DMS153 (cell line): ENCODE measurements at regions not wholly inside any gene's neighbourhood (a gene's known extent, or its start where the extent isn't known, plus 50 kb on each side); places are given as distances from the start of the nearest gene placed in this dataset.
"Not testable (repeated sequence)": the region's sequence is repeated elsewhere in the genome, so short reads cannot be mapped to it uniquely, and the experiment has no call there.

Experiments used
- DNase-seq: peaks from one replicate; lab custom pipeline; 2025; lab: John Stamatoyannopoulos, UW

- DNase-seq, result no peak
These were observed 1163.4 kb upstream of the ATXN8OS start for GRCh38 chr13:68944272-68944671.

DNA sequence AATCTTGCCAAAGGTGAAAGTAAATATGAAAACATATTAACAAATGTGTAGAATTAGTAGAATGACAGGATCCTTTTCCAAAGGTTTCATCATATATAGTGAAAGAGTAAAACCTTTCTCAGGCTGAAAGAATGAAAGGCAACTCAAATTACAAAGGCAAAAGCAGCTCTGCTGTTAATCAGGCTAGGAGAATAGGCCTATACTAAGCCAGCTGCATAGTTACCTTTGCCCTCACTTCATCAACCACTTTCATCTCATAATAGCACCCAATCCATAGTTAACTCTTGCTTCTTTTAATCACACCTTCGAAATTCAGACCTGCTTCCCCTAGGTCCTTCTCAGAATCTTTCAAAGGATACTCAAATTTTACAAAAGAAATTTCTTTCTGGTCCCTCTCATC lies 1167.6 kb upstream of the ATXN8OS start:
- DNase-seq, result no peak

- no peak for DNase-seq
These were observed 1169.0 kb upstream of the ATXN8OS start for GRCh38 chr13:68938639-68939038.

DNA sequence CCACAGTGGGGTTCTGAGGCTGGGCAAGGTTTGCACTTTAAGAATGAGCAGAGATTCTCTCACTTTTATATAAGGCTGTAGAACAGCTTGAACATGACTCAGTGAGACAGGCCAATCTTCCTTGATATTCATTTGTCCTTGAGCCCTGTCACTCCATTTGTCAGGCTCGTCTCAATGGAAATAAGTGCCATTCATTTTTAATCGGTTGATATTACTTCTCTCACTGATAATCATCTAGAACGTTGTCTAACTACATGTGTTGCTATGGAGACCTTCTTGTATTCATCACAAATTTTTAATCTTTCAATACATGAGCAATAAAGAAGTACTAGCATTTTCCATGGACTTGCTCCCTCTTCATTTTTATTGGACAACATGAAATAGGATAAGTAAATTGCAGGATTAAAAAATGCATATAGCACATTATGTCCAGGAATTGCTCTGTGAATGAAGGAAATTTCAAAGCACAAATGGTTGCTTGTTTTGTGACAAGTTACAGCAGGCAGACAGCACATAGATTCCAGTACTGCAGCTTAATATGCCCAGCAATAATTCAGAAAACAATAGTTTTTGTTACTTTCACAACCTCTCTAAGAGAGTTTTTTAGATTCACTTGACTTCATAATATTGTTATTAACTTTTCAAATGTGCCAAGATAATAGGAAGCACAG lies 1178.4 kb upstream of the ATXN8OS start:
- DNase-seq, result no peak

GRCh38 chr13:68927387-68928026 lies 1180.1 kb upstream of the ATXN8OS start:
- peak; percentile 29 for DNase-seq

DNA sequence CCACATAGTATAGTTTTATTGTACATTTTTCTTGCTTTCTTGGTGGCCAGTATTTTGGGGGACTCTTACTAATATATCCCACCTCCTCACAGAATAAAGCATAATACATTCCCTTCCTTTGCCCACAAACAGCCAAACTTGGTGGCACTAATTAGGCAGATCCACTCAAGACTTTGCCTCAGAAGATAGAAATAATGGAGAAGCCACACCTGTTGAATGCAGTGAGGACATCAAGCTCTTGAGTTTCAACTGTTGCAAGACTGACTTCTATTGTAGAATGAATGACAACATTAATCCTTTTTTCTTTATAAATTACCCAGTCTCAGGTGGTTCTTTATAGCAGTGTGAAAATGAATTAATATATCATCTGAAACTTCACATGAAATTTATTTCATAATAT lies 1183.6 kb upstream of the ATXN8OS start:
- no peak for DNase-seq

- DNase-seq, result no peak
These were observed 1198.7 kb upstream of the ATXN8OS start for GRCh38 chr13:68908879-68909278.

DNA sequence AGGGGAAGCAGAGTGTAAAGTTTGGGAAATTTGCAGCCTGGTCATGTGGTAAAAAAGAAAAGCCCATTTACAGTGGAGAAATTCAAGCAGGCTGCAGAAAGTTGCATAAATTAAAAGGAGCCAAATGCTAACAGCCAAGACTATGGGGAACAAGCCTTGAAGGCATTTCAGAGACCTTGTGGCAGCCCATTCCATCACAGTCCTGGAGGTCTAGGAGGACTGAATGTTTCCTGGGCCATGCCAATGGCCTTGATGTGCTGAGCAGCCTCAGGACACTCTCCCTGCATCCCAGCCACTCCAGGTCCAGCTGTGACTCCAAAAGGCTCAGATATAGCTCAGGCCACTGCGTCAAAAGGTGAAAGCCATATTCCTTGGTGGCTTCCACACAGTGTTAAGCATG lies 1202.4 kb upstream of the ATXN8OS start:
- DNase-seq, result no peak

DNA sequence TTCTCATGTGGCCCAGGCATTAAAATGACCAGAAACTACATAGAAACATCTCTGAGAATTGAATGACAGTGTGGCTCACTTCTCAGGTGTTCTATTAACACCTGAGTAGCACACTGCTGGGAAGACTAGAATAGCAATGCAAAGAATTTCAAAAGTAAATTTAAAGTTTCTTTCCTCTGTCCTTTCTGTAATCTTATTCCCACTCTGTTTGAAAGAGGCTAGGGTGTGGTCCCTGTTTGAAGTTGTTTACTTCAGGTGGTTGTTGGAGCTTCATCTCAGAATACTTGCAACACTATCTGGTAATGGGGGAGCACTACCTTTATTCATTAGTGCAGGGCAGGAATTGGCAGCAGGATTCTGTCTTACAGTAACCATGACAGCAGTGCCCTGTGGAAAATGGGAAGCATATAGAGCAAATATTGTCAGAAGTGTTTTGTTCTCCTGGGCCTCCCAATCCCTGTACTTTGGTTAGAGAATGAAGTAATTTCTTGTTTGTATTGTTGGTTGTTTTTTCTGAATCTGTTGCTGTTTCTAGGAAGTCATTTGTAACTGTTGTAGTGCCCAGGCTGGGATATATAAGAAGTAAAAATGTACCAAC lies 1210.2 kb upstream of the ATXN8OS start:
- no peak for DNase-seq

DNA sequence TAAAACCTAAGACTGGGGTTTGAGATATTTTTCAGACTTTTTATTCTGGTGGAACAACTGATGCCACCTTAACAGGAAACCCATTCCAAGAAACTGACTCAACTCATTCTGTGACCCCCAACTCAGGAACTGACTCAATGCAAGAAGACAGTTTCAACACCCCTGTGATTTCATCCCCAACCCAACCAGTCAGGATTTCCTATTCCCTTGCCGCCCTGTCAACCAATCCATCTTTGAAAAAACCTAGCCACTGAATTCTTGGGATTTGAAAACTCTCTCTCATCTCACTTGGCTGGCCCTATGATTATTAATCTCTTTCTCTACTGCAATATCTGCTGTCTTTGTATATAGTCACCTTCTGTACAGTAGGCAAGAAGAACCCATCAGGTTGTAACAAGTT lies 1211.9 kb upstream of the ATXN8OS start:
- DNase-seq, result no peak

DNA sequence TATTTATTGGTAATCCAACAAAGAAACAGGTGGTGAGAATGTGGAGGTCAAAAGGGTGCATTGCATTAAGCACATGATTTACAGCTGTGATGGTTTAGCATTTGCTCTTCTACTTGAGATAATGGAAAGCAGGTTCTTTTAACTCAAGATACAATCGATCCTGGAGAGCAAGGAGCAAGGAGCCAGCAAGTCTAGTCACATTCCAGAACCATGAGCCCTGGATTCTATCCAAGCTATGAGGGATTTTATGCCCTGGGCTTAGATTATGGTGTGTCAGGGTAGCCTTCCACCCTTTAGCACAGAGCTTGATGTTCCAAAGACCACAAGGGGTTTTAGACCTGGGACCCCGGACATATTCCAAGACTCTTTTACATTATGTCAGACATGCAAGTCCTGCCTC lies 1213.9 kb upstream of the ATXN8OS start:
- DNase-seq, result not testable (repeated sequence)

GRCh38 chr13:68892596-68892995 lies 1215.0 kb upstream of the ATXN8OS start:
- not testable (repeated sequence) for DNase-seq

DNA sequence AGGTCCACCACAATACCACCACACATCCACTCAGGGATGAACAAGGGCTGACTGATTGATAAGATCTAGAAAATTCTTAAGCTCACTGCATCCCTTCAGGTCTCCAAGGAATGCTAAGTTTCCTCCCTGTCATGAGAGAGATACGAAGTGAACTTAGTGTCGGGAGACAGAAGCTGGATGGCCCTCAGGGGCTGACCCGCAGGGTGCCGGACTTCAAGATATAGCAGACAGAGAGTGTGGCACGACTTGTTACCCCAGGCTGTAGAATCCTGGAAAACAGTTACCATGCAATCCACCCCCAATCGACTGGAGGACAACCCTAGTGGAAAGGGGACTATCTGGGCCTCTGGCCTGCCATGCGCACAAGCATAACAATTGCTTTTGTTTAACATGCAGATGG lies 1217.5 kb upstream of the ATXN8OS start:
- DNase-seq, result not testable (repeated sequence)

DNA sequence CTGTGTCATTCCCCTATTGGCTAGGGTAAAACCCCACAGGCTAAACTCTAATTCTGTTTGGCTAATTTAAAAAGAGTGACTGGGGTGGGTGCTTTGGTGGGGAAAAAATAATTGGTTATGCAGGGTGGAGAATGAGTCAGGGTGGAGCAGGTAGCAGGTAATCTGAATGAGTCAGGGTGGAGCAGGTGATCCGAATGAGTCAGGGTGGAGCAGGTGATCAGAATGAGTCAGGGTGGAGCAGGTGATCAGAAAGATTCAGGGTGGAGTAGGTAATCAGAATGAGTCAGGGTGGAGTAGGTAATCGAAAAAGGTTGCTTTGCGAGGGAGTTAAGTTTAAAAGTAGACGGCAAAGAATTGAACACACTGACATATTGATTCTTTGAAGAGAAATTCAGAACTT lies 1218.8 kb upstream of the ATXN8OS start:
- no peak for DNase-seq

DNA sequence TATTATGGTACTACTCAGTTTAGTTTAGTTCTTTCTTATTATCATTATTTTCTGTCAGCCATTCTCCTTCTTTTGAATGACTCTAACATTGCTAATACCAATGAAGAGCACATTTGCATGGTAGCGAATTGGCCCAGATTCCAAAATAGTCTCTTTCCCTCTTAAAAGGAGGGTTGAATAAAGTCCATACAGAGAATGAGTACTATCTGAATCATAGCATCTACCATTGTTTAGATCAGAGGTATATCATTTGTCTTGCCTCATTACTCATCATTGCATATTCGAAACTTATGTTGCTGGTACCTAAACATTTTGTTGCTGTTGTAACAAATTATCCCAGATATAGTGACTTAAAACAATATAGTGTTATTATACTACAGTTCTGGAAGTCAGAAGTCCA lies 1235.3 kb upstream of the ATXN8OS start:
- no peak for DNase-seq

DNA sequence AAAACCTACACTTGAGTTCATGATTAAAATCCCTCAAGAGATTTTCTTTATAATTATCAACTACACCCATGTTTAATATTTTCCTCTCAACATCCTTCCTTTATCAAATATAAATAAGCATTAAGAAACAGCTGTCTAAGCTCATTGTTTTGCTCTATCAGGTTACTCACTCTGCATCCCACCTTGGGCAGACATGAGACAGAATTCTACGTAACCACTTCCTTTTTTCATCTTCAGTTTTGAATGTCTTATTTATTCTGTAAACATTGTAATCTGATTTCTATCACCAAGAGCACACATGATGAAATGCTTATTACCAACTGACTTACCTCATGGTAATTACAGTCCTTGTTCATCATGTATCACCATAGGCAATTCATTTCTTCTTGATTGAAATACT lies 1256.6 kb upstream of the ATXN8OS start:
- peak; percentile 24 for DNase-seq

- DNase-seq, result no peak
These were observed 1257.5 kb upstream of the ATXN8OS start for GRCh38 chr13:68850160-68850559.

DNA sequence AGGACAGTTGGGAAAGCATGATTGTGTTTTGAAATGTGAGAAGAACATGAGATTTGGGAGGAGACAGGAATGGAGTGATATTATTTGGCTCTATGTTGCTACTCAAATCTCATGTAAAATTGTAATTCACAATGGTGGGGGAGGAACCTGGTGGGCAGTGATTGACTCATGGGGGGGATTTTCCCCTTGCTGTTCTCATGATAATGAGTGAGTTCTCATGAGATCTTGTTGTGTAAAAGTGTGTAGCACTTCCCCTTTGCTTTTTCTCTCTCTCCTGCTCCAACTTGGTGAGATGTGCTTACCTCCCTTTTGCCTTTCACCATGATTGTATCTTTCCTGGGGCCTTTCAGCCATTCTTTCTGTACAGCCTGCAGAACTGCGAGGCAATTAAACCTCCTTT lies 1261.0 kb upstream of the ATXN8OS start:
- DNase-seq, result no peak

- no peak for DNase-seq
These were observed 1273.3 kb upstream of the ATXN8OS start for GRCh38 chr13:68834375-68834774.

DNA sequence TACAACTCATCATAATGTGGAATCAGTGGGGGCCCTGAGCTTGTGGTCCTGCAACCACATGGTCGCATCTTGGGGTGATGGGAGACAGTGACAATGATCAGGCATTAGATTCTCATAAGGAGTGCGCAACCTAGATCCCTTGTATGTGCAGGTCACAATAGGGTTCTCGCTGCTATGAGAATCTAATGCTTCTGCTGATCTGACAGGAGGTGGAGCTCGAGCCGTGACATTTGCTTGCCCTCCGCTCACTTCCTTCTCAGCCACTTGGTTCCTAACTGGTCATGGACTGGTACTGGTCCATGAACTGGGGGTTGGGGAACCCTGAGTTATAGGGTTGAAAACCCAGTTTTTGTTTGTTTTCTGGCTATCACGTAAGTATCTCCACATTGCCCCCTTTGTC lies 1290.9 kb upstream of the ATXN8OS start:
- DNase-seq, result no peak

DNA sequence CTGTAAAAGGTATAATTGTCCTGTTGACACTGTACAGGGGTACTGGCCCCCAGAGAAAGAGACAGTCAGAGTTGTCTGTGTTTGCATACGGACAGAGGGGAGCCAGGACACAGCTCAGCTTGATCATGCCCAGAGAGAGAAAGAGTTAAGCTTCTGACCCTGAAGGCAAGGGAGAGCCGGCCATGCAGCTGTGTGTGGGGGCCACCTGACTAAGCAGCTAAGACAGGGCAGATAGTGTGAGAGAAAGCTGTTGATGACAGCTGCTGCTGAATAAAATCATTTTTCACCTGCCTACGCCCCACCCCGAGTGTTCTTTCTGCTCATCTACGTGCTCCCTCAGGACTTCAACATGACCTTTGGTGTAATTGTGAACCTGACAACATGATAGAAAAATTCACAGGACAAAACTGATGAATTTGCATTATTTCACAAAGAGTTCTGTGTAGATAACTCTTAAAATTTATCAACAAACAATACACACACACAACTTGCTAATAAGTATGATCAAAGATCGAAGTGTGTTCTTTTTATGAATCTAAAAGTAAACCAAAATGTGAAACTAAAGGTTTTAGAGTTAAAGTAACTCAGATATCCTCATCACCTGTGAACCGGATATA lies 1294.3 kb upstream of the ATXN8OS start:
- DNase-seq, result no peak

DNA sequence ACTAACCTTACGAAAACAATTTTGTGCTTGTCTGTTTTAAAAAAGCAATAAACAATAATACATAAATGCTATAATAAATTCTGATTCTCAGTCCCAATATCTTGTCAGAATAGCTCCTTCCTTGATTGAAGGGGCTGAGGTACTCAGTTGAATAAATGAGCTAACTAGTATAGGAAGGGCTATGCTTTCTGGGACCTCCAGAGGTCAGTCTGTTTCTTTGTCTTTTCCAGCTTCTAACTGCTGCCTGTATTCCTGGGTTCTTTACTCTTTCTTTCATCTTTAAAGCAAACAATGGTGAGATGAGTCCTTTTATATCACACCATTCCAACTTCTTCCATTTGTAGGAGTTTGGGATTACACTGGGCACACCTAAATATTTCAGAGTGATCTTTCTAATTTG lies 1297.0 kb upstream of the ATXN8OS start:
- no peak for DNase-seq

GRCh38 chr13:68808456-68808855 lies 1299.2 kb upstream of the ATXN8OS start:
- DNase-seq, result no peak
